ENCODE measurements at regions not wholly inside any gene's neighbourhood (a gene's known extent, or its start where the extent isn't known, plus 50 kb on each side); places are given as distances from the start of the nearest gene placed in this dataset.

GRCh38 chr5:120007598-120007997, 378.2 kb downstream of the FAM170A start:
- no peak for TF ChIP-seq CTCF (IDR thresholded peaks at IDR 0.05; ENCODE audit: insufficient read depth, low read length)
- DNase-seq (ENCODE audit: low read depth): no peak
- H3K4me3 ChIP-seq (ENCODE audit: low read depth, low read length): no peak overlapping the region

GRCh38 chr5:120012431-120012830, 383.1 kb downstream of the FAM170A start:
- no peak for TF ChIP-seq CTCF (IDR thresholded peaks at IDR 0.05; ENCODE audit: insufficient read depth, low read length)
- no peak for DNase-seq (ENCODE audit: low read depth)
- H3K4me3 ChIP-seq (ENCODE audit: low read depth, low read length): no peak overlapping the region

- no peak for TF ChIP-seq CTCF (IDR thresholded peaks at IDR 0.05; ENCODE audit: insufficient read depth, low read length)
- no peak overlapping the region for H3K4me3 ChIP-seq (ENCODE audit: low read depth, low read length)
- no peak for DNase-seq (ENCODE audit: low read depth)
Observed at GRCh38 chr5:120014535-120014934, 385.2 kb downstream of the FAM170A start.

GRCh38 chr5:120016717-120017382, 387.5 kb downstream of the FAM170A start:
- DNase-seq (ENCODE audit: low read depth): no peak
- no peak for TF ChIP-seq CTCF (IDR thresholded peaks at IDR 0.05; ENCODE audit: insufficient read depth, low read length)

GRCh38 chr5:120017513-120017912, 388.2 kb downstream of the FAM170A start:
- no peak overlapping the region for H3K4me3 ChIP-seq (ENCODE audit: low read depth, low read length)
- DNase-seq (ENCODE audit: low read depth): peak; percentile 33
- no peak for TF ChIP-seq CTCF (IDR thresholded peaks at IDR 0.05; ENCODE audit: insufficient read depth, low read length)

More at GRCh38 chr5:120016717-120017382, 387.5 kb downstream of the FAM170A start:
- no peak overlapping the region for H3K4me3 ChIP-seq (ENCODE audit: low read depth, low read length)

- H3K4me3 ChIP-seq (ENCODE audit: low read depth, low read length): no peak overlapping the region
- DNase-seq (ENCODE audit: low read depth): no peak
- TF ChIP-seq CTCF (IDR thresholded peaks at IDR 0.05; ENCODE audit: insufficient read depth, low read length): no peak
Observed at GRCh38 chr5:120035181-120035580, 405.8 kb downstream of the FAM170A start.

Data from fibroblast of the aortic adventitia (primary cell).